ENCODE measurements at regions not wholly inside any gene's neighbourhood (a gene's known extent, or its start where the extent isn't known, plus 50 kb on each side); places are given as distances from the start of the nearest gene placed in this dataset.

DNA sequence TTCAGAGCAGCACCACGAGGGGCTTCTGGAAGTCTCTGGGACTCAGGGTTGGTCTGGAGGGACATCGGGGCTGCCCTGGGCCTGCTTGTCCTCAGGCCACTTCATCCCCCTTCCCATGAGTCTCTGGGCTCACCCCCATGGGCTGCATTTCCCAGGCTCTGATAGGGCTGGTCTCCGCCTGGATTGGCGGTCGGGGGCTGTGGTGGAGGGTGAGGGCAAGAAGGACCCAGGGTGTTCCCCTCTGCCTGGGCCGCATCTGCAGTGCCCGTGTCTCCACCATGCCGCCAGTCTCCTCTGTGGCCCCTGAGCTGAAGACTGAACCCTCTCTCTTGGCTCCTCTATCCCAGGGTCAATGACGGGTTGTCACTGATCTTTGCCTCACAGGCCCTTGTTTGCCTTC, 242.1 kb downstream of the ADGRD1 start:
- intact Hi-C loops (cut with micrococcal nuclease), result no loop called here
- no peak overlapping the region for H2AK9ac ChIP-seq (replicated peaks; ENCODE audit: low read depth, low read length, poor library complexity)

More for the DNA sequence above, 242.1 kb downstream of the ADGRD1 start:
- no peak overlapping the region for H2BK5ac ChIP-seq (ENCODE audit: low read depth, low read length, poor library complexity, severe bottlenecking)
- no peaks in the 10 kb centered on the region for H4K20me1 ChIP-seq (ENCODE audit: insufficient read depth, low read length)
- H4K8ac ChIP-seq (ENCODE audit: low read depth in 2 of 2, low read length in 2 of 2), result no peak overlapping the region
- no peaks in the 10 kb centered on the region for H3K36me3 ChIP-seq (ENCODE audit: control insufficient read depth, insufficient read depth, low read length)
- dilution Hi-C loops (cut with HindIII; ENCODE audit: low sequenced_read_pairs, unreplicated experiment), result no loop called here
- no peak overlapping the region for H2BK15ac ChIP-seq (ENCODE audit: low read depth, low read length)
- H3K14ac ChIP-seq (replicated peaks; ENCODE audit: low read depth, low read length), result no peak overlapping the region
- no peak overlapping the region for H2BK120ac ChIP-seq (ENCODE audit: low read depth, low read length)
- H3K4me1 ChIP-seq (ENCODE audit: control insufficient read depth, insufficient read depth, low read length), result no peaks in the 10 kb centered on the region
- 43% methylated on average over 3 of the region's 9 CpGs; no CpG with 5 or more reads in 1 of the 2 experiments for WGBS, 2 experiments (ENCODE audit: extremely low coverage in 2 of 2, insufficient read length in 1 of 2)
- H3K9me3 ChIP-seq (ENCODE audit: control insufficient read depth, insufficient read depth, low read length), result peaks cover 34% of the 10 kb centered on the region
- no peak overlapping the region for H4K91ac ChIP-seq (ENCODE audit: insufficient read depth, low read depth, low read length)
- DNase-seq (no peak), ATAC-seq (ENCODE audit: low read depth) (no peak)
- TF ChIP-seq NFE2L2 (IDR thresholded peaks at IDR 0.05; ENCODE audit: low read depth, low read length), result no peak
- TF ChIP-seq MAZ (IDR thresholded peaks at IDR 0.05; ENCODE audit: borderline replicate concordance, low read depth, low read length), result no peak
- TF ChIP-seq SMC3 (IDR thresholded peaks at IDR 0.05; ENCODE audit: low read depth, low read length), result no peak
- no peak for TF ChIP-seq BHLHE40 (IDR thresholded peaks at IDR 0.05; ENCODE audit: low read depth, low read length)
- no peak for TF ChIP-seq CHD1 (IDR thresholded peaks at IDR 0.05; ENCODE audit: low read depth, low read length)
- TF ChIP-seq MXI1 (IDR thresholded peaks at IDR 0.05; ENCODE audit: borderline replicate concordance, low read depth, low read length), result no peak
- no peak overlapping the region for H2BK20ac ChIP-seq (ENCODE audit: low read depth, low read length)
- no peak overlapping the region for H3K23ac ChIP-seq (ENCODE audit: low read depth, low read length)
- H3K56ac ChIP-seq (ENCODE audit: extremely low read depth, insufficient read depth, low read length), result no peak overlapping the region
- H3K9ac ChIP-seq (ENCODE audit: low read depth, low read length), result no peak overlapping the region
- no peak overlapping the region for H2AFZ ChIP-seq (replicated peaks; ENCODE audit: low read length, poor library complexity)
- ChIA-PET CTCF (no interaction called here), POLR2A (ENCODE audit: unreplicated experiment) (no interaction called here)
- H3K4me3 ChIP-seq (ENCODE audit: insufficient read depth, low read depth, low read length), result no peak overlapping the region
- no peaks in the 10 kb centered on the region for H3K27me3 ChIP-seq (ENCODE audit: control insufficient read depth, insufficient read depth, low read length)
- H3K27ac ChIP-seq (ENCODE audit: insufficient read depth, low read length), result no peak overlapping the region
- H3K18ac ChIP-seq (ENCODE audit: low read depth, low read length), result no peak overlapping the region
- H3K4me2 ChIP-seq (ENCODE audit: low read depth, low read length), result no peak overlapping the region
- no peak overlapping the region for H4K5ac ChIP-seq (ENCODE audit: low read depth, low read length)
- in situ Hi-C loops (cut with MboI; ENCODE audit: low sequenced_read_pairs), result no loop called here
- no peak overlapping the region for H3K4ac ChIP-seq (ENCODE audit: low read depth, low read length)
- no peaks in the 10 kb centered on the region for H3K9me1 ChIP-seq (ENCODE audit: insufficient read depth, low read length)
- H2AK5ac ChIP-seq (ENCODE audit: low read depth, low read length), result no peak overlapping the region
- no TSS peak for BruUV-seq (replicated peaks)
- H3K79me1 ChIP-seq (ENCODE audit: low read depth in 1 of 2, low read length in 2 of 2), result no peaks in the 10 kb centered on the region

All from IMR-90 (cell line).